ENCODE measurements at regions not wholly inside any gene's neighbourhood (a gene's known extent, or its start where the extent isn't known, plus 50 kb on each side); places are given as distances from the start of the nearest gene placed in this dataset.
A peak's percentile ranks its signal among the peaks of the same experiment; 100 is the strongest.

DNA sequence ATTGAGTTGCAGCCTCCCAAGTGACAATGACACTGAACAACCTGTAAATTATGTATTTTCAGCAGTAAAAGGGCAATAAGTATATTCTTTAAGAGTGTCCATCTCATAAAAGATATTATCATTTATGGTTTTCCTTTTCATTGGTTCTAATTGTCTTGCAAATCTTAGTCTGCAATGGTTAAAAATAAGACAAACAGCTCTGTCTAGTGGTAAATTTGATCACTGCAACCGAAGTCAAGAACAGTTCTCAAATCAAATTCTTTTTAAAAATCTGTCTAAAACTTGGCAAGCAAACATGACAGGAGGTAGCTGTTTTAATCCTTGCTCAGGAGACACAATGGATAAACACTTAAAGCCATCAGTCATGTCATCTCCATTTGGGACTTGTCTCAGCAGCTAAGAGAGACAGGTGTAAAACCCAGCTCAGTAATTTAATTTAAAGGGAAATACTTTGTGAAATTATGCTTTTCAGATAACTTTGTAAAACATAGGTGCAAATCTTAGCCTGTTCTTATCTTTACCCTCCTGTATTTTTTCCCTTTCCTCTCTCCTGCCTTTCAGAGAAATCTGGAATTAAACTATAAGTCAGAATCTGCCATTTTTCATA is 150.3 kb upstream of the ARHGEF26 start:
- H3K79me2 ChIP-seq (ENCODE audit: low read length): no peaks in the 10 kb centered on the region
- no peak overlapping the region for H2AFZ ChIP-seq (ENCODE audit: low read depth, low read length)
- H3K27ac ChIP-seq (ENCODE audit: low read length): no peak overlapping the region
- H3K4me1 ChIP-seq (ENCODE audit: low read length): peaks cover 32% of the 10 kb centered on the region
- peaks cover 5% of the 10 kb centered on the region for H3K36me3 ChIP-seq (replicated peaks; ENCODE audit: low read depth, low read length)
- H3K9ac ChIP-seq (ENCODE audit: low read length): no peak overlapping the region
- H3K4me3 ChIP-seq (ENCODE audit: low read length): no peak overlapping the region
- H3K4me2 ChIP-seq (ENCODE audit: low read length): no peak overlapping the region
- TF ChIP-seq EZH2phosphoT487 (IDR thresholded peaks at IDR 0.05; ENCODE audit: low read depth): no peak
- TF ChIP-seq, protein P1, sequence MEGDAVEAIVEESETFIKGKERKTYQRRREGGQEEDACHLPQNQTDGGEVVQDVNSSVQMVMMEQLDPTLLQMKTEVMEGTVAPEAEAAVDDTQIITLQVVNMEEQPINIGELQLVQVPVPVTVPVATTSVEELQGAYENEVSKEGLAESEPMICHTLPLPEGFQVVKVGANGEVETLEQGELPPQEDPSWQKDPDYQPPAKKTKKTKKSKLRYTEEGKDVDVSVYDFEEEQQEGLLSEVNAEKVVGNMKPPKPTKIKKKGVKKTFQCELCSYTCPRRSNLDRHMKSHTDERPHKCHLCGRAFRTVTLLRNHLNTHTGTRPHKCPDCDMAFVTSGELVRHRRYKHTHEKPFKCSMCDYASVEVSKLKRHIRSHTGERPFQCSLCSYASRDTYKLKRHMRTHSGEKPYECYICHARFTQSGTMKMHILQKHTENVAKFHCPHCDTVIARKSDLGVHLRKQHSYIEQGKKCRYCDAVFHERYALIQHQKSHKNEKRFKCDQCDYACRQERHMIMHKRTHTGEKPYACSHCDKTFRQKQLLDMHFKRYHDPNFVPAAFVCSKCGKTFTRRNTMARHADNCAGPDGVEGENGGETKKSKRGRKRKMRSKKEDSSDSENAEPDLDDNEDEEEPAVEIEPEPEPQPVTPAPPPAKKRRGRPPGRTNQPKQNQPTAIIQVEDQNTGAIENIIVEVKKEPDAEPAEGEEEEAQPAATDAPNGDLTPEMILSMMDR (IDR thresholded peaks at IDR 0.05; ENCODE audit: low read depth, low read length): peak; percentile 76
- no peaks in the 10 kb centered on the region for H3K27me3 ChIP-seq (ENCODE audit: low read depth, low read length)
- no peaks in the 10 kb centered on the region for H3K9me3 ChIP-seq (ENCODE audit: insufficient read depth, low read length)
- H4K20me1 ChIP-seq (ENCODE audit: insufficient read depth, low read length): no peaks in the 10 kb centered on the region

DNA sequence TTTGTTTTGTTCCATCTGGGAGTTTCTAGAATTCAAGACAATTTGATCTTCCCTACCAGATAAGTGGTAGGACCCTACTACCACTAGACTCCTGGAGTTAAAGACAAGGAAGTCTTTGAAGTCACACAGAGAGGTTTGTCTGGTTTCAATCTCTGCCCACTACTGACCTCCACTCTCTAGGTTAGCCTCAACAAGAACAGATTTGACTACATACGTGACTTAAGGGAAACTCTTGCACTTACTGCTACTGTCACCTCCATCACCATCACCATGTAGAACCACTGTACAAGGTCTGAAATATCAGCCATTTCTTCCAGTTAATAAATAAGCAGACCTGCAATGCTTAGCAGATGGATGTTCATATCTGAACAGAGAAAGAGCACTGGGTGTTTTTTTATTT is 148.3 kb upstream of the ARHGEF26 start:
- no peak overlapping the region for H2AFZ ChIP-seq (ENCODE audit: low read depth, low read length)
- H3K9ac ChIP-seq (ENCODE audit: low read length): no peak overlapping the region
- no peaks in the 10 kb centered on the region for H3K27me3 ChIP-seq (ENCODE audit: low read depth, low read length)
- TF ChIP-seq, protein P1 (IDR thresholded peaks at IDR 0.05; ENCODE audit: low read depth, low read length): no peak
- no peak for TF ChIP-seq EZH2phosphoT487 (IDR thresholded peaks at IDR 0.05; ENCODE audit: low read depth)
- H3K4me3 ChIP-seq (ENCODE audit: low read length): no peak overlapping the region
- no peaks in the 10 kb centered on the region for H4K20me1 ChIP-seq (ENCODE audit: insufficient read depth, low read length)
- H3K4me2 ChIP-seq (ENCODE audit: low read length): no peak overlapping the region
- no peaks in the 10 kb centered on the region for H3K9me3 ChIP-seq (ENCODE audit: insufficient read depth, low read length)
- H3K36me3 ChIP-seq (replicated peaks; ENCODE audit: low read depth, low read length): peaks cover under 1% of the 10 kb centered on the region
- H3K27ac ChIP-seq (ENCODE audit: low read length): no peak overlapping the region
- no peaks in the 10 kb centered on the region for H3K79me2 ChIP-seq (ENCODE audit: low read length)
- peaks cover 21% of the 10 kb centered on the region for H3K4me1 ChIP-seq (ENCODE audit: low read length)

DNA sequence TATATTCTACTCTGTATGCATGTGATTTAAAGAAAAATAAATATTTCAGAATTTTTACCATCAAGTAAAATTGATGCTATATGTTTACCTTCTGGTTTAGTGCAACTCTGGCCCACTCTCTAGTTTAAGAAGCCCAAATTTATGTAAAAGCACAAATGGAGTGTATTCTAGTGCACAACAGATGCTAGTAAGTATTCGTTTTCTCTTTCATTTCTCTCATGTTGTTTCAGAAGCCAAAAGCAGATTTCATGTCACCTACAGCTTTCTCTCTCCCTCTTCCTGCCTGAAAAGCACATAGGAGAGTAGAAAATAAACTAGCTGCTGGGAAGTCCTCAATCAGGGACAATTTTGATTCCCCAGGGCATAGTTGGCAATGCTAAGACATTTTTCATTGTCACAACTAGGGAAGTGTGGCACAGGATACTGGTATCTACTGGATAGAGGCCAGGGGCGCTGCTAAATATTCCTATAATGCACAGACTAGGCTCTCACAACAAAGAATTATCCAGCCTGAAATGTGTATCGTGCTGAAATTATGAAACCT is 147.4 kb upstream of the ARHGEF26 start:
- TF ChIP-seq EZH2phosphoT487 (IDR thresholded peaks at IDR 0.05; ENCODE audit: low read depth): no peak
- TF ChIP-seq, protein P1 (IDR thresholded peaks at IDR 0.05; ENCODE audit: low read depth, low read length): no peak
- no peaks in the 10 kb centered on the region for H3K27me3 ChIP-seq (ENCODE audit: low read depth, low read length)
- H3K4me2 ChIP-seq (ENCODE audit: low read length): no peak overlapping the region
- no peaks in the 10 kb centered on the region for H4K20me1 ChIP-seq (ENCODE audit: insufficient read depth, low read length)
- H3K27ac ChIP-seq (ENCODE audit: low read length): no peak overlapping the region
- H3K79me2 ChIP-seq (ENCODE audit: low read length): no peaks in the 10 kb centered on the region
- H2AFZ ChIP-seq (ENCODE audit: low read depth, low read length): no peak overlapping the region
- no peaks in the 10 kb centered on the region for H3K9me3 ChIP-seq (ENCODE audit: insufficient read depth, low read length)
- H3K4me1 ChIP-seq (ENCODE audit: low read length): peaks cover 12% of the 10 kb centered on the region
- no peaks in the 10 kb centered on the region for H3K36me3 ChIP-seq (replicated peaks; ENCODE audit: low read depth, low read length)
- no peak overlapping the region for H3K4me3 ChIP-seq (ENCODE audit: low read length)
- H3K9ac ChIP-seq (ENCODE audit: low read length): no peak overlapping the region

DNA sequence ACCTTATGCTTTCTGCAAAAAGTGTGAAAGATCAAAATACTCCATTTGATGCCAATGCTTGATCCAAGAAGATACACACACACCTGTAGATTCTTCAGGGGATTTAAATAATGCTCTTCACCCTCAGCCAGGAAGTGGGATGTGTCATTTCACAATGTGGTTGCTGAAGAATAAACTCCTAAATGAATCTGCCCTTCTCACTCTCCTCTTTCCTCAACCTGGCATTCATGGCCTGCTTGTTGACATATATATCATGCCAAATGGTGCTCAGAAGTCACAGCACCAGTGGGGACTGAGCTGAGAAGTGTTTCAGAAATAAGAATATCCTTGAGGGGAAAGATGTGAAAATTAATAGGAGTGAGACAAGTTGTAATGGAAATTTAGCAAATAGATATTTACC is 146.6 kb upstream of the ARHGEF26 start:
- no peaks in the 10 kb centered on the region for H3K9me3 ChIP-seq (ENCODE audit: insufficient read depth, low read length)
- H3K36me3 ChIP-seq (replicated peaks; ENCODE audit: low read depth, low read length): no peaks in the 10 kb centered on the region
- no peak overlapping the region for H2AFZ ChIP-seq (ENCODE audit: low read depth, low read length)
- no peak overlapping the region for H3K4me2 ChIP-seq (ENCODE audit: low read length)
- peaks cover 8% of the 10 kb centered on the region for H3K4me1 ChIP-seq (ENCODE audit: low read length)
- H4K20me1 ChIP-seq (ENCODE audit: insufficient read depth, low read length): no peaks in the 10 kb centered on the region
- H3K27ac ChIP-seq (ENCODE audit: low read length): no peak overlapping the region
- no peaks in the 10 kb centered on the region for H3K27me3 ChIP-seq (ENCODE audit: low read depth, low read length)
- TF ChIP-seq, protein P1 (IDR thresholded peaks at IDR 0.05; ENCODE audit: low read depth, low read length): no peak
- no peak for TF ChIP-seq EZH2phosphoT487 (IDR thresholded peaks at IDR 0.05; ENCODE audit: low read depth)
- no peaks in the 10 kb centered on the region for H3K79me2 ChIP-seq (ENCODE audit: low read length)
- H3K4me3 ChIP-seq (ENCODE audit: low read length): no peak overlapping the region
- no peak overlapping the region for H3K9ac ChIP-seq (ENCODE audit: low read length)
